Astrocyte (in vitro differentiated cells and primary cell): ENCODE measurements at regions not wholly inside any gene's neighbourhood (a gene's known extent, or its start where the extent isn't known, plus 50 kb on each side); places are given as distances from the start of the nearest gene placed in this dataset.

ENCODE experiments used
- DNase-seq: peaks from one replicate; pipeline ENCODE4 v3.0.0-alpha.2; 2010; ENCODE audit warnings: low read depth
- FAIRE-seq: peaks from 2 replicates; lab custom pipeline; 2011; peaks lifted over from hg19 to GRCh38; lab: Jason Lieb, UNC
- H2AFZ ChIP-seq: 2 replicates; pipeline ENCODE4 v1.6.0; 2012; ENCODE audit warnings: low read depth, low read length, inconsistent platforms
- H3K27ac ChIP-seq: 2 replicates; pipeline ENCODE4 v1.5.1; 2011; ENCODE audit warnings: low read depth, low read length, inconsistent platforms
- H3K27me3 ChIP-seq: 2 replicates; pipeline ENCODE4 v1.6.0; 2011; ENCODE audit warnings: low read length, inconsistent platforms; ENCODE audit not compliant: insufficient read depth
- H3K36me3 ChIP-seq: 2 replicates; pipeline ENCODE4 v1.5.1; 2011; ENCODE audit warnings: low read length, inconsistent platforms; ENCODE audit not compliant: insufficient read depth
- H3K4me1 ChIP-seq: 2 replicates; pipeline ENCODE4 v1.5.1; 2011; ENCODE audit warnings: low read length, inconsistent platforms; ENCODE audit not compliant: insufficient read depth
- H3K4me2 ChIP-seq: 2 replicates; pipeline ENCODE4 v1.6.0; 2012; ENCODE audit warnings: low read length, inconsistent platforms
- H3K4me3 ChIP-seq: 2 replicates; pipeline ENCODE4 v1.5.1; 2011; ENCODE audit warnings: low read depth, mild to moderate bottlenecking, low read length, inconsistent platforms; ENCODE audit not compliant: insufficient read depth
- H3K79me2 ChIP-seq: 2 replicates; pipeline ENCODE4 v1.6.0; 2012; ENCODE audit warnings: mild to moderate bottlenecking, low read length, inconsistent platforms; ENCODE audit not compliant: insufficient read depth
- H3K9ac ChIP-seq: 2 replicates; pipeline ENCODE4 v1.6.0; 2012; ENCODE audit warnings: mild to moderate bottlenecking, low read length, inconsistent platforms
- H3K9me3 ChIP-seq: 2 replicates; pipeline ENCODE4 v1.5.1; 2012; ENCODE audit warnings: low read depth, mild to moderate bottlenecking, low read length, inconsistent platforms; ENCODE audit not compliant: insufficient read depth
- H4K20me1 ChIP-seq: 2 replicates; pipeline ENCODE4 v1.6.0; 2012; ENCODE audit warnings: low read length, inconsistent platforms; ENCODE audit not compliant: insufficient read depth
- H3K27ac Mint-ChIP-seq: one replicate; pipeline ENCODE4 v1.8.0; 2021; ENCODE audit warnings: mild to moderate bottlenecking, mixed read lengths; ENCODE audit not compliant: unreplicated experiment
- H3K27me3 Mint-ChIP-seq: one replicate; pipeline ENCODE4 v1.8.0; 2021; ENCODE audit warnings: low read depth, mixed read lengths; ENCODE audit not compliant: unreplicated experiment
- H3K36me3 Mint-ChIP-seq: one replicate; pipeline ENCODE4 v1.8.0; 2021; ENCODE audit warnings: low read depth, mixed read lengths; ENCODE audit not compliant: unreplicated experiment
- H3K4me1 Mint-ChIP-seq: one replicate; pipeline ENCODE4 v1.8.0; 2021; ENCODE audit warnings: low read depth, mixed read lengths; ENCODE audit not compliant: unreplicated experiment
- H3K4me3 Mint-ChIP-seq: one replicate; pipeline ENCODE4 v1.8.0; 2021; ENCODE audit warnings: mild to moderate bottlenecking, moderate library complexity, mixed read lengths; ENCODE audit not compliant: unreplicated experiment
- H3K9me3 Mint-ChIP-seq: one replicate; pipeline ENCODE4 v1.8.0; 2021; ENCODE audit warnings: mild to moderate bottlenecking, mixed read lengths; ENCODE audit not compliant: unreplicated experiment
- CTCF ChIP-seq: IDR thresholded peaks from 2 replicates; pipeline ENCODE4 v1.5.1; 2011; ENCODE audit warnings: low read depth, mild to moderate bottlenecking, inconsistent platforms, low read length, moderate library complexity; ENCODE audit not compliant: insufficient read depth
- EZH2 ChIP-seq: IDR thresholded peaks from 2 replicates; pipeline ENCODE4 v1.6.1; 2012; ENCODE audit warnings: mild to moderate bottlenecking, low read length, inconsistent platforms; ENCODE audit not compliant: insufficient read depth

GRCh38 chr4:131441004-131441688, 1707.9 kb upstream of the PCDH10 start:
- H3K79me2 ChIP-seq, result no peaks in the 10 kb centered on the region
- no peak overlapping the region for H3K9ac ChIP-seq
- no peak for TF ChIP-seq CTCF
- TF ChIP-seq EZH2, result no peak
- H3K4me1 ChIP-seq, result no peaks in the 10 kb centered on the region
- H3K4me3 ChIP-seq, result no peak overlapping the region
- FAIRE-seq, result no peak
- peaks cover 2% of the 10 kb centered on the region for H3K4me1 Mint-ChIP-seq
- H3K27me3 Mint-ChIP-seq, result no peaks in the 10 kb centered on the region
- no peak overlapping the region for H3K4me2 ChIP-seq
- H3K27ac Mint-ChIP-seq, result no peak overlapping the region
- no peaks in the 10 kb centered on the region for H4K20me1 ChIP-seq
- no peak for DNase-seq
- H3K9me3 Mint-ChIP-seq, result peaks cover 11% of the 10 kb centered on the region
- no peaks in the 10 kb centered on the region for H3K36me3 Mint-ChIP-seq
- no peak overlapping the region for H2AFZ ChIP-seq
- H3K27ac ChIP-seq, result no peak overlapping the region
- H3K27me3 ChIP-seq, result no peaks in the 10 kb centered on the region
- H3K9me3 ChIP-seq, result no peaks in the 10 kb centered on the region
- H3K4me3 Mint-ChIP-seq, result no peak overlapping the region
- H3K36me3 ChIP-seq, result no peaks in the 10 kb centered on the region

- no peaks in the 10 kb centered on the region for H3K36me3 Mint-ChIP-seq
- no peak for DNase-seq
- Histone ChIP-seq H3K9ac (no peak overlapping the region), H3K36me3 (no peaks in the 10 kb centered on the region), H3K79me2 (no peaks in the 10 kb centered on the region), H4K20me1 (no peaks in the 10 kb centered on the region), H3K4me2 (no peak overlapping the region), H3K9me3 (no peaks in the 10 kb centered on the region), H3K4me1 (no peaks in the 10 kb centered on the region), H3K27ac (no peak overlapping the region), H3K4me3 (no peak overlapping the region), H3K27me3 (no peaks in the 10 kb centered on the region), H2AFZ (no peak overlapping the region)
- no peak for FAIRE-seq
- H3K9me3 Mint-ChIP-seq, result no peaks in the 10 kb centered on the region
- H3K4me3 Mint-ChIP-seq, result no peak overlapping the region
- TF ChIP-seq EZH2 (no peak), CTCF (no peak)
- no peaks in the 10 kb centered on the region for H3K4me1 Mint-ChIP-seq
- no peaks in the 10 kb centered on the region for H3K27me3 Mint-ChIP-seq
- H3K27ac Mint-ChIP-seq, result no peak overlapping the region
Measured at GRCh38 chr4:131447883-131448282, 1701.2 kb upstream of the PCDH10 start.

- FAIRE-seq, result no peak
- H3K27me3 Mint-ChIP-seq, result no peaks in the 10 kb centered on the region
- no peaks in the 10 kb centered on the region for H3K4me1 Mint-ChIP-seq
Measured at GRCh38 chr4:131450572-131451209, 1698.4 kb upstream of the PCDH10 start.

More at GRCh38 chr4:131450572-131451209, 1698.4 kb upstream of the PCDH10 start:
- no peak overlapping the region for H3K27ac Mint-ChIP-seq
- Histone ChIP-seq H3K27me3 (no peaks in the 10 kb centered on the region), H3K79me2 (no peaks in the 10 kb centered on the region), H3K4me3 (no peak overlapping the region), H3K4me2 (no peak overlapping the region), H3K9ac (no peak overlapping the region), H3K36me3 (no peaks in the 10 kb centered on the region), H4K20me1 (no peaks in the 10 kb centered on the region), H2AFZ (no peak overlapping the region), H3K4me1 (no peaks in the 10 kb centered on the region), H3K27ac (no peak overlapping the region), H3K9me3 (no peaks in the 10 kb centered on the region)
- H3K36me3 Mint-ChIP-seq, result no peaks in the 10 kb centered on the region
- no peak for DNase-seq
- H3K9me3 Mint-ChIP-seq, result no peaks in the 10 kb centered on the region
- H3K4me3 Mint-ChIP-seq, result no peak overlapping the region
- TF ChIP-seq CTCF (no peak), EZH2 (no peak)
